22Rv1 (cell line): ENCODE measurements at regions not wholly inside any gene's neighbourhood (a gene's known extent, or its start where the extent isn't known, plus 50 kb on each side); places are given as distances from the start of the nearest gene placed in this dataset.
A peak's percentile ranks its signal among the peaks of the same experiment; 100 is the strongest.
"Not testable (repeated sequence)": the region's sequence is repeated elsewhere in the genome, so short reads cannot be mapped to it uniquely, and the experiment has no call there.

Experiments
- H3K27ac ChIP-seq: fragments of 450-650 bp; 2 replicates; pipeline ENCODE4 v1.5.1; 2017
- ZFX ChIP-seq: fragments of 450-650 bp; IDR thresholded peaks from 2 replicates; pipeline ENCODE4 v1.6.1; 2017; ENCODE audit warnings: antibody characterized with exemption, borderline replicate concordance
- TF ChIP-seq, protein P1 (sequence below): fragments of 450-650 bp; IDR thresholded peaks from 2 replicates; pipeline ENCODE4 v1.5.1; 2017; ENCODE audit warnings: mild to moderate bottlenecking

DNA sequence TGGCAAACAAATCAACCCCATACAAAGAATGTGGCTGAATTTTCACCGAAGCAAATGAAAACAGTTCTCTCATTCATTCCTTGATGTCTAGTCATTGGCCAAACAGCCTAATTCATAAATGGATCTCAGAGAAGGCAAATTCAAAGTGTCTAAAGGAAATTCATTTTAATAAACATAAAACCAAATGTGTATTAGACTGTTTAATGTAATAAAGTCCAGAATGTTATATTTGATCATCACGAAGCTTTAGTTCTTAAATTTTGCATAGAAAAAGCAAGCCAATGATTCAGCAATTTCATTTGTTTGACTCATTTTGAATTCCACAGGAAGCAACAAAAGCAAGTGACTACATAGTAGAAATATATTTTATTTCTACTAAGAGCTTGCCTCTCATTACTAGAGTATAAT is 379.2 kb upstream of the ADAMTS5 start:
- TF ChIP-seq ZFX, result no peak
- TF ChIP-seq, protein P1, sequence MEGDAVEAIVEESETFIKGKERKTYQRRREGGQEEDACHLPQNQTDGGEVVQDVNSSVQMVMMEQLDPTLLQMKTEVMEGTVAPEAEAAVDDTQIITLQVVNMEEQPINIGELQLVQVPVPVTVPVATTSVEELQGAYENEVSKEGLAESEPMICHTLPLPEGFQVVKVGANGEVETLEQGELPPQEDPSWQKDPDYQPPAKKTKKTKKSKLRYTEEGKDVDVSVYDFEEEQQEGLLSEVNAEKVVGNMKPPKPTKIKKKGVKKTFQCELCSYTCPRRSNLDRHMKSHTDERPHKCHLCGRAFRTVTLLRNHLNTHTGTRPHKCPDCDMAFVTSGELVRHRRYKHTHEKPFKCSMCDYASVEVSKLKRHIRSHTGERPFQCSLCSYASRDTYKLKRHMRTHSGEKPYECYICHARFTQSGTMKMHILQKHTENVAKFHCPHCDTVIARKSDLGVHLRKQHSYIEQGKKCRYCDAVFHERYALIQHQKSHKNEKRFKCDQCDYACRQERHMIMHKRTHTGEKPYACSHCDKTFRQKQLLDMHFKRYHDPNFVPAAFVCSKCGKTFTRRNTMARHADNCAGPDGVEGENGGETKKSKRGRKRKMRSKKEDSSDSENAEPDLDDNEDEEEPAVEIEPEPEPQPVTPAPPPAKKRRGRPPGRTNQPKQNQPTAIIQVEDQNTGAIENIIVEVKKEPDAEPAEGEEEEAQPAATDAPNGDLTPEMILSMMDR, result no peak
- no peak overlapping the region for H3K27ac ChIP-seq

DNA sequence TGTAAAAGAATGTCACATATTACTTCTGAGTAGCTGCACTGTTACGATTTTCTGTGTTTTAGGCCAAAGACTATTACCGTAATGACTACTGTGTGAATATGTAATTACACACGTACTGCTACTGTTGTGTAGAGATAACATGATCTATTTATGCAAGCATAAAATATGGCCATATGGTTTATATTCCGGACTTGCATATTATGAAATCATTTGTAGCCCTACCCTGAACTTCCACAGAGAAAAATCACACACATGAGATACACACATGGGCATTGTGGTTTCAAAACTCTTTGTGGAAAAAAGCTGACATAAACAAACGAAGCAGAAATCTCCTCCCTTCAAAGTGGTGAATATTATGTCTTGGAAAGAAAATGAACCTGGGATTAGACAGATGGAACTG is 373.0 kb upstream of the ADAMTS5 start:
- no peak overlapping the region for H3K27ac ChIP-seq
- no peak for TF ChIP-seq ZFX
- TF ChIP-seq, protein P1, result no peak

DNA sequence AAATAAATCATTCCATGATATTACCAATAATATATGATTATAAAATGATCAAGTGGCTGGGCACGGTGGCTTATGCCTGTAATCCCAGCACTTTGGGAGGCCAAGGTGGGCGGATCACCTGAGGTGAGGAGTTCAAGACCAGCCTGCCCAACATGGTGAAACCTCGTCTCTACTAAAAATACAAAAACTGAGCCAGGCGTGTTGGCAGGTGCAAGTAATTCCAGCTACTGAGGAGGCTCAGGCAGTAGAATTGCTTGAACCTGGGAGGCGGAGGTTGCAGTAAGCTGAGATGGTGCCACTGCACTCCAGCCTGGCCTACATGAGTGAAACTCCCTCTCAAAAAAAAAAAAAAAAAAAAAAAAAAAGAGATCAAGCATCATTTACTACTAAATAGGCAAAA is 371.1 kb upstream of the ADAMTS5 start:
- not testable (repeated sequence) for H3K27ac ChIP-seq

DNA sequence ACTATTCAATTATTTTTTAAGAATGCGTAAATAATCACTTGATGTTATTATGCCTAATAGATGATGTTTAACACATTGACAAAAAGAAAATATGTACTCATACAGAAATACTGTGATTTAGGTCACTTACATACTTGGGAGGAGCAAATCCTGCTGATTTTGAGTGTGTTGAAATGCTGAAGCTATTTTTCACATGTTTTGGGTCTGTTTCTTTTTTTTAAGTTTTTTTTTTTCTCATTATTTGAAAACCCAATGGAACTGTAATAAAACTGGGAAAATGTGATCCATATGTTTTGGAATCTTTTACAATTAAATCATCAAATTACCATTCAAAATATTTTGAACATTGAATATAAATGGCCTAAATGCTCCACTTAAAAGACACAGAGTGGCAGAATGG is 366.2 kb upstream of the ADAMTS5 start:
- TF ChIP-seq, protein P1, result no peak
- TF ChIP-seq ZFX, result no peak
- no peak overlapping the region for H3K27ac ChIP-seq

DNA sequence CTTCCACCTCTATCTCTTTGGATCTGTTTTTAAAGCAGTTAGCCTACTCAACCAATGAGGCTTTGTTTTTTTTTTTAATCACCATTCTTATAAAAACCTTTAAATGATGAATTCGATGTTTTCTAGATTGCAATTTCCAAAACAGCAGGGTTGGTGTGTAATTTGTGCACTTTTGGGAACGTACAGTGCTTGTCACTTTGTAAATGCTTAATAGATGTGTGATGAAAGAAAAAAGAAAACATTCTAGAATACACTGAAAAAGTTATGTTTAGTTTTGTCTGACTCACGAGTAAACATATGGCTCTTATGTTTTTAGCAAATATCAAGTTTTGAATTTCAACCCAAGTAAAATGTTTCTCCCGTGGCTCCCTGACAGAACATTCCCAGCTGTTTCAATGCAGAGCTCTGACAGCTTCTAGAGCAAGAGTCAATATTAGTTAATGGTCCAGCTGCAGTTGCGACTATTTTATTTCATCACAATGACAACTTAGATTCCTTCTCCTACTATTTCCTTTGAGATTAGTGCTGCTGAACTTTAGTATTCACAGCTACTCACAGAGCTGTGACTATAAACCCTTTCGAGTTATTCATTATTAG is 362.5 kb upstream of the ADAMTS5 start:
- TF ChIP-seq, protein P1, result no peak
- TF ChIP-seq ZFX, result no peak

DNA sequence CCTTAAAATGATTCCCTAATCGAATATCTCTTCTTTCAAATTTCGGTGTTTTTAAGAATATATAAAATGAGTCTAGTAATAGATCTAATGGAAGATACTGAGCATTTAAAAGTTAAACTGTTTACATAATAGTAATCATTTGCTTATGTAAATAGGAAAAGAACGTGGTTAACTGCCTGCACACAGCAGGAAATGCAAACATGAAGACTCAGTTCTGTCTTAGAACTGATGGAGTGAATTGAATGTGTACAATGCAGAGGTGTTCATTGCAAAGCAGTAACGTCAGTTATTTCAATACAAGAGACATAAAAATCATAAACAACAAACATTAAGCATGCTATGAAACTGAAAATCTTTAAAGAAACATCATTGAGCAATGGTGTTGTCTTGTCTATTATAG is 359.4 kb upstream of the ADAMTS5 start:
- peak overlapping the region; percentile 74 for H3K27ac ChIP-seq
- no peak for TF ChIP-seq ZFX
- TF ChIP-seq, protein P1, result no peak

More for the DNA sequence above, 362.5 kb upstream of the ADAMTS5 start:
- H3K27ac ChIP-seq, result no peak overlapping the region

DNA sequence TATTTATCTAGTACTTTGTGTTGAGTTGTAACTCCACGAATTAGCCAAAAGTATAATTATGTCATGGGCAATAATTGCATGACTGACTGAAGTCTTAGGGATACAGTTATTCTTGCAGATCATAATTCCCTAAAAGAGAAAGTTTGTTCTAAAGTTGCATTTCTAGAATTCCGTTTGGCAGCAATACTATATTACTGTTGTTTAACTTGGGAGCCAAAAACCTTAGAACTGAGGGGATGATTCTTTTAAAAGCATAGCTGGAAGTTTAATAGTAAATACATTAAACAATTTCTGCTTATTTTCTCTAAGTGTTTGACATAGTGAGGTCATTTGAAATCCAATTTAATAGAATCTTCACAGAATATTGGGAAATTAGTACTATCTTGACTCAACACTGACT is 356.4 kb upstream of the ADAMTS5 start:
- H3K27ac ChIP-seq, result no peak overlapping the region
- TF ChIP-seq, protein P1, result no peak
- no peak for TF ChIP-seq ZFX

DNA sequence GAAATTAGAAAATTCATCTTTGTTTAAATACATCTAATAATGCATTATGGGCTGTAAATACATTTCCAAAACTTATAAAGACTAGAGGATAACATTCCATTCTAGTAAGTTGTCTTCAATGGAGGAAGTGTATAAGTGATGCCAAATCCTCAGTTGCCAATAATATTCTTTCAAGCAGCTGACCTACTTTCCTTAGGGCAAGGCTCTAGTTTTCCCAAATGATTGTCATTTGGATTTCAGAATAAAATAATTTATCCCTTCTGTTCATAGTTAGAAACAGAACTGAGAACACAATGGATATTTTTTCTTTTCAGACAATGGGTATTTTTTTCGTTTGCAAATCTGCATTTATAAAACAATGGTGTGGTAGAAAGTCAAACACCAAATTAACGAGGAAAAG is 354.9 kb upstream of the ADAMTS5 start:
- TF ChIP-seq, protein P1, result no peak
- TF ChIP-seq ZFX, result no peak
- no peak overlapping the region for H3K27ac ChIP-seq
